SU-DHL-6 (cell line): ENCODE measurements at regions not wholly inside any gene's neighbourhood (a gene's known extent, or its start where the extent isn't known, plus 50 kb on each side); places are given as distances from the start of the nearest gene placed in this dataset.

ENCODE experiments used
- H2AFZ ChIP-seq: fragments of 200-600 bp; sonication (generic); 2 replicates; pipeline ENCODE4 v1.6.1; 2014; ENCODE audit warnings: low read depth, mild to moderate bottlenecking, moderate library complexity, mixed read lengths, antibody characterized with exemption, low read length; ENCODE audit not compliant: severe bottlenecking
- H3F3A ChIP-seq: fragments of 200-600 bp; shearing (Covaris generic); 2 replicates; pipeline ENCODE4 v1.6.0; 2016; ENCODE audit warnings: antibody characterized with exemption, mild to moderate bottlenecking; ENCODE audit not compliant: insufficient read depth
- H3K27ac ChIP-seq: fragments of 200-600 bp; sonication (generic); 2 replicates; pipeline ENCODE4 v1.5.1; 2016; ENCODE audit warnings: low read depth, mild to moderate bottlenecking, low read length, moderate library complexity, mixed read lengths
- H3K27me3 ChIP-seq: fragments of 200-600 bp; sonication (generic), shearing (Covaris generic); 2 replicates; pipeline ENCODE4 v1.6.0; 2014; ENCODE audit warnings: mild to moderate bottlenecking, low read length
- H3K36me3 ChIP-seq: fragments of 200-600 bp; sonication (generic); 2 replicates; pipeline ENCODE4 v1.6.1; 2014; ENCODE audit warnings: mild to moderate bottlenecking, low read length, mixed read lengths
- H3K4me2 ChIP-seq: fragments of 300-600, 200-600 bp; shearing (Covaris generic), sonication (generic); 2 replicates; pipeline ENCODE4 v1.6.0; 2014; ENCODE audit warnings: low read length, low read depth, mild to moderate bottlenecking; ENCODE audit not compliant: poor library complexity, severe bottlenecking
- H3K4me3 ChIP-seq: fragments of 200-600 bp; sonication (generic); 2 replicates; pipeline ENCODE4 v1.5.1; 2014; ENCODE audit warnings: antibody characterized with exemption, low read length, mild to moderate bottlenecking, mixed read lengths; ENCODE audit not compliant: insufficient read depth, poor library complexity, severe bottlenecking
- H3K79me2 ChIP-seq: fragments of 200-600 bp; sonication (generic); 2 replicates; pipeline ENCODE4 v1.6.1; 2014; ENCODE audit warnings: mild to moderate bottlenecking, low read length, moderate library complexity; ENCODE audit not compliant: insufficient read depth
- H3K9ac ChIP-seq: fragments of 200-600 bp; sonication (generic); 2 replicates; pipeline ENCODE4 v1.7.0; 2014; ENCODE audit warnings: mild to moderate bottlenecking, low read length
- H3K9me2 ChIP-seq: fragments of 200-600 bp; sonication (generic); replicated peaks from 2 replicates; pipeline ENCODE4 v1.6.1; 2014; ENCODE audit warnings: low read length; ENCODE audit not compliant: insufficient read depth
- H3K9me3 ChIP-seq: fragments of 200-600 bp; sonication (generic); 2 replicates; pipeline ENCODE4 v1.6.1; 2014; ENCODE audit warnings: low read length, mixed read lengths; ENCODE audit not compliant: insufficient read depth
- H4K20me1 ChIP-seq: fragments of 200-600 bp; sonication (generic); 2 replicates; pipeline ENCODE4 v1.6.1; 2014; ENCODE audit warnings: low read depth, mild to moderate bottlenecking, antibody characterized with exemption, low read length, moderate library complexity, mixed read lengths
- CTCF ChIP-seq: fragments of 200-600 bp; sonication (generic); IDR thresholded peaks from one replicate; pipeline ENCODE4 v1.5.1; 2017; ENCODE audit warnings: antibody characterized with exemption, mild to moderate bottlenecking, low read length, moderate library complexity; ENCODE audit not compliant: insufficient read depth, poor library complexity, severe bottlenecking
- EZH2phosphoT487 ChIP-seq: fragments of 200-600 bp; sonication (generic), shearing (Covaris generic); conservative IDR thresholded peaks from 2 replicates; pipeline ENCODE4 v1.6.1; 2018; ENCODE audit warnings: mild to moderate bottlenecking, antibody characterized with exemption, low read length, moderate library complexity, mixed read lengths

- H3K79me2 ChIP-seq, result no peaks in the 10 kb centered on the region
- no peaks in the 10 kb centered on the region for H3K9me2 ChIP-seq
- no peak overlapping the region for H3K4me2 ChIP-seq
- H3K4me3 ChIP-seq, result no peak overlapping the region
- H3K27me3 ChIP-seq, result no peaks in the 10 kb centered on the region
- H3K9me3 ChIP-seq, result no peaks in the 10 kb centered on the region
- no peak overlapping the region for H2AFZ ChIP-seq
- no peak overlapping the region for H3K9ac ChIP-seq
- TF ChIP-seq CTCF (no peak), EZH2phosphoT487 (no peak)
- no peaks in the 10 kb centered on the region for H4K20me1 ChIP-seq
- no peak overlapping the region for H3K27ac ChIP-seq
- H3F3A ChIP-seq, result no peaks in the 10 kb centered on the region
- H3K36me3 ChIP-seq, result no peaks in the 10 kb centered on the region
Observed at GRCh38 chr15:96495386-96495785, 164.9 kb downstream of the NR2F2 start.

GRCh38 chr15:96497951-96498350, 167.5 kb downstream of the NR2F2 start:
- Histone ChIP-seq H3K9me3 (no peaks in the 10 kb centered on the region), H3K36me3 (no peaks in the 10 kb centered on the region), H2AFZ (no peak overlapping the region), H4K20me1 (no peaks in the 10 kb centered on the region), H3F3A (no peaks in the 10 kb centered on the region), H3K9me2 (no peaks in the 10 kb centered on the region), H3K79me2 (no peaks in the 10 kb centered on the region), H3K27ac (no peak overlapping the region), H3K4me3 (no peak overlapping the region), H3K4me2 (no peak overlapping the region), H3K9ac (no peak overlapping the region), H3K27me3 (no peaks in the 10 kb centered on the region)
- TF ChIP-seq CTCF (no peak), EZH2phosphoT487 (no peak)

- H2AFZ ChIP-seq, result no peak overlapping the region
- TF ChIP-seq CTCF, result no peak
- no peak for TF ChIP-seq EZH2phosphoT487
- no peak overlapping the region for H3K9ac ChIP-seq
- H3K79me2 ChIP-seq, result no peaks in the 10 kb centered on the region
- no peak overlapping the region for H3K4me3 ChIP-seq
- H3K27me3 ChIP-seq, result no peaks in the 10 kb centered on the region
- no peaks in the 10 kb centered on the region for H3K36me3 ChIP-seq
- no peaks in the 10 kb centered on the region for H3K9me2 ChIP-seq
- no peaks in the 10 kb centered on the region for H3F3A ChIP-seq
- H3K27ac ChIP-seq, result no peak overlapping the region
- H4K20me1 ChIP-seq, result no peaks in the 10 kb centered on the region
- no peaks in the 10 kb centered on the region for H3K9me3 ChIP-seq
- H3K4me2 ChIP-seq, result no peak overlapping the region
Observed at GRCh38 chr15:96500508-96500907, 170.0 kb downstream of the NR2F2 start.

- H3K9me2 ChIP-seq, result no peaks in the 10 kb centered on the region
- TF ChIP-seq CTCF (no peak), EZH2phosphoT487 (no peak)
- no peaks in the 10 kb centered on the region for H3K36me3 ChIP-seq
- no peak overlapping the region for H3K27ac ChIP-seq
- no peaks in the 10 kb centered on the region for H4K20me1 ChIP-seq
- H3K9ac ChIP-seq, result no peak overlapping the region
- H3K4me3 ChIP-seq, result no peak overlapping the region
- no peak overlapping the region for H3K4me2 ChIP-seq
- no peak overlapping the region for H2AFZ ChIP-seq
- no peaks in the 10 kb centered on the region for H3K27me3 ChIP-seq
- H3K9me3 ChIP-seq, result no peaks in the 10 kb centered on the region
- no peaks in the 10 kb centered on the region for H3K79me2 ChIP-seq
- H3F3A ChIP-seq, result no peaks in the 10 kb centered on the region
Observed at GRCh38 chr15:96501362-96501761, 170.9 kb downstream of the NR2F2 start.
